ENCODE measurements at regions not wholly inside any gene's neighbourhood (a gene's known extent, or its start where the extent isn't known, plus 50 kb on each side); places are given as distances from the start of the nearest gene placed in this dataset.

DNA sequence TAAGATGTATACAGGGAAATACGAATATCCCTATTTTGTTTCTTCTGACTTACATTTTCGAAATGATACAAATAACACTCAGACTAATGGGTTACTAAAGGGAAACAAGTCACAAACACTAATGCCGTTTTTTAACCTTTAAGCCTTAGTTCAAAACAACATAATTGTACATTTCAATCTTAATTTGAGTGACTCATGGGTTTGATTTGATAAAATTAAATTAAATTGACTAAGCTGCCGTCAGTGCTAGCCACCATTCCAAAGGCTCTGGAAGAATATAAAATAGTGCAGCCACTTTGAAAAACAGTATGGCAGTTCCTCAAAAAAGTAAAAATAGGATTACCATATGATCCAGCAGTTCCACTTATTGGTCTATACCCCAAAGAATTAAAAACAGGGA lies 133.8 kb upstream of the NT5C1B start:
- no peak for DNase-seq (ENCODE audit: low spot score)

DNA sequence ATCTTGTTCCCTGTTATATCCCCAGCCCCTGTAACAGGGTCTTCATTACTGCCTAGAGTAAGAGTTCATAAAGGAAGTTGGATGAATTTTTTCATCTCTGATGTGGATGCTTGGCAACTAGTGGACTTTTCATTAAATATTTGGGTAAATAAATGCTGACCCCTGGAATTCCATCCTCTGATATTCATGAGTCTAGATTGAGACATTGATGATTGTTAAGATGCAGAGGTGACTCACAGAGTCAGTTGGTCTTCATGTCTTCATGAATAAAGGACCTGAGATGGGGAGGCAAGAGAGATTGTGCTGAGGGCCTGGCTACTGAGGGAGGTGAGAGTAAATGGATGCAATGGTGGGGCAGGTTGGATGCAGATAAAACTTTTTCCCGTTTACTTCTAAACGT lies 132.7 kb upstream of the NT5C1B start:
- no peak for DNase-seq (ENCODE audit: low spot score)

DNA sequence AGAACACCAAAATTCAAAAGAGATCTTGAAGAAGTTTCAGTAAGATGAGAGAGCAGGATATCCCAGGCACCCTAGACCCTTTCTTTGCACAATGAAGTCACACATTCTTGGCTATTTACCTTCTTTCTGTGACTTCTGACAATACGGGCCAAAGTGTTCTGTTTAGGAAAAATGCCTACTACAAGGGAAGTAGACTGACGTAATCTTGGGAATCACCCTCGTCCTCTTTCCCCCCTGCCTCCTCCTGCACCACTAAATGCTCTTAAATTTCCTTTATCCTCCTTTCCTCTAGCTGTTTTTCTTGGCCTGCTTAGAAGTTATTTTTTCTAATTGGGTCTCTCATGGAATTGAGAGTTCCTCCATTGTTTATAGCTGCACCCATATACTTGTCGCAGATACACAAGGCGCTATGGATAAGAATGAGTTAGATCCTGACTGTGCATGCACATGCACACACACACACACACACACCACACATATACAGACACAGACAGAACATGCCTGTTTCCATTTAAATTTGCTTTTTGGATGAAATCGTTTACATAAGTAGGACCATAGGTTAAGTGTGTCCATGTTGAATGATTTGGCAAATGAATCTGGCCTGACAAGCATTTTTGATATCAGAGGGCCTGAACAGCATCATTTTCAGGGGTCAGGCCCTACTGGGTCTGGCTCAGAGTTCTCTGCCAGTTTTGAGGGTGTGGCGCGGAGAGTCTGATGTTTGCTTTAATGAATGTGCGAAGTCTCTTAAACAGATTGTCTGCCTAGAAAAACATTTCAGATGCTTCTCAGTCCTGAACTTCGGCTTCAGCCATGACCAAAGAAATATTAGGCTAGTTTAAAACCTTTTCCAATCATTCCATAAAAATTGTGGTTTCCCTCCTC lies 131.9 kb upstream of the NT5C1B start:
- no peak for DNase-seq (ENCODE audit: low spot score)

DNA sequence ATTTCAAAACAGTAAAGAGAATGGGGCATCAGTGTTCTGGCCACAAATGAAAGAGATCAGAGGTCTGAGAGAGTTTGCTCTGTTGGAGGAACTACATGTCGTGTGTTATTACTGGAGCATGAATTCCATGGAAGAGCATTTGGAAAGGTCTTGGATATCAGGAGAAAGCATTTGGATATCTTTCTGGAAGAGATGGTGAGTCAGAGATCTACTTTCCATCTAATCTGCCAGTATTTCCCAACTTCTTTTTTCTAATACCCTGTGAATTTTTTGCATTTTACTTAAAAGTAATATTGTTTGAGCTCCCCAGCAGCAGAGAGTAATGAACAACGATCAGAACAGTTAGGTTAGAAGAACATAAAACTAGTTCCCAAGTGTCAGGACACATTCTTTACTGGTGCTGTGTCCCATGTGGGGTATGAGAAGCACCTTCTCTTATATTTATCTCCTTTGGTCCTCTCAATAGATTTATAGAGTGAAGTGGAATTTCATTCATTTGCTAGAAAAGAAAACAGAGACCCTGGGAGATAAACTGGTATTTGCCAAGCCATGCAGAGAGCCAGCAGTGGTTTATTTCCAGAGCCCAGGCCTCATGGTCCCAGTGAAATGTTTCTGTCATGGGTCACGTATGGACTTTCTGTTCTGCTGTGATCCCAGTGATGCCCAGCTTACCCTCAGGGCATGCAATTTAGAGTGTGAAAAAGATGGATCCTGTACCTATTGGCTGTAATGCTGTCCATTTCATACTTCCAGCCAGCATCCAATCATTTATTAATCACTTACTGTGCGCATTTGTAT lies 130.8 kb upstream of the NT5C1B start:
- DNase-seq (ENCODE audit: low spot score): peak; percentile 74

DNA sequence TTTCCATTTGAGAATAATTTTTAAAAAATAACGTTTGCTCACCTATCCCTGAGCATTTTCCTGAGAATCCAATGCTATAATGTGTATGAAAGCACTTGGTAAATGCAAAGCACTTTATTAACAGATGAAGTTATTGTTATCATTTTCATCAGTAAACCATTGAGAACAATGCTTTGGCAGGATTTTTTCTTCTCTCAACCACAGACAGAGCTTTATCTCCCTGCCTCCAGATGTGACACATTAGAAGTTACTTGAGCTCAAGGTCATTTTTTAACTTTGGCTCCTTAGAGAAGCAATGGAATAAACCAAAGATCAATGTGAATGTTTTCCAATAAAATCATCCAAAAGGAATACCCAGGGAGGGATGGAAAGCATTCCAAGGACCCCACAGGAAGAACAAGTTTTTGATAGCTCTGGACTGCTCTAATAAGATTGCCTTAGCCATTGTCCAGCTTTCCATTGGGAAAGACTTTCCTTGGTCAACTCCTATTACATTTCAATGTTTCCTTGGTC lies 118.9 kb upstream of the NT5C1B start:
- no peak for DNase-seq (ENCODE audit: low spot score)

DNA sequence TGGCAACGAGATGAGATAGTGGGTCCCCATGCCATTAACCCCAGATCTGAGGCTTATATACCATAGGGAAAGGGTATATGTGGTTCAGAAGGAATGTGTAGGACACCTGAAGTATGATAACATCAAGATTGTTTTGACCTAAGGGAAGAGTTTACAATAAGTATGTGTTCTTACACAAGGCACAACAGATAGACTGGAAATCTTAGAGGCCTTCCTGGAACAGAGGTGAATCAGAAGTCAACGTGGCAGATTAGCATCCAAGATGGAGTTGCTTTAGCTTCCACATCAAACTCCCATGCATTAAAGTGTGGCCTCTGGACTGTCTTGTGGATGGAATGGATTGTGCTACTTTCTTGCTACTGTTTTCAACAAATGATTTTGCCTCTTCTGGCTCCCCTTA lies 116.6 kb upstream of the NT5C1B start:
- DNase-seq (ENCODE audit: low spot score): no peak

DNA sequence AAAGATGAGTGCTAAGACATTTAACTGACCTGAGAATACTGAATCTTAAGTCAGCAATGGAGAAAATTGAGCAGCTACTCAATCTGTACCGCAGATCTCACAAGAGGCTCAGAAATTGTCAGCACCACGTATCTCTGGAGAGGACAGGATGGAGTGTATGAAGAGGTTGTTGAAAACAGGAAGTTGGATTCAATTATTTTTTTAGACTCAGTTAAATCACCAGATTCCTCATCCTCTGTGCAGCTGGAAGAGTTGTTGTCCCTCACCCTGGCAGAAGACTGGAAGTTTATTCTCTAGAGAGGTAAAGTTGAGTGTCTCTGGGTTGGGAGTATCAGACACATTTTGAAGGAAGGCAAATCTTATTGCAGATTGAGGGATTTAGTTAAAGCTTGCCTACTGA lies 114.9 kb upstream of the NT5C1B start:
- no peak for DNase-seq (ENCODE audit: low spot score)

DNA sequence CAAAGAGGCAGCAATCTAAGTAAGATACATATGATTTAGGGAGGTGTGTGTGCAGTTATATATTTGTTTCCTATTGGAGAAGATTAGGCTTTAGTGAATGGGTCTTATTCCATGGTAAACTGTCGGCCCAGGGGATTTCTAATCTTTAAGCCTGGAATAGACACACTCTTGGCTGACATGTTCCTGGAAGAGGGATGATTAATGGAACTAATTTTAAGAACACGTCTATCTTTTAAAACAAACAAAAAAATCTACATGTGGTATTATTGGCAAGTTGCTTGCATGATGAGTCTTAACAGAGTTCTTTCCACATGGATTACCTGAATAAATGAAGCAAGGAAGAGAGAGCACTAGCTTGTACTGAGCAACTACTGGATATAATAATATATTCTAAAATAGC lies 114.2 kb upstream of the NT5C1B start:
- no peak for DNase-seq (ENCODE audit: low spot score)

DNA sequence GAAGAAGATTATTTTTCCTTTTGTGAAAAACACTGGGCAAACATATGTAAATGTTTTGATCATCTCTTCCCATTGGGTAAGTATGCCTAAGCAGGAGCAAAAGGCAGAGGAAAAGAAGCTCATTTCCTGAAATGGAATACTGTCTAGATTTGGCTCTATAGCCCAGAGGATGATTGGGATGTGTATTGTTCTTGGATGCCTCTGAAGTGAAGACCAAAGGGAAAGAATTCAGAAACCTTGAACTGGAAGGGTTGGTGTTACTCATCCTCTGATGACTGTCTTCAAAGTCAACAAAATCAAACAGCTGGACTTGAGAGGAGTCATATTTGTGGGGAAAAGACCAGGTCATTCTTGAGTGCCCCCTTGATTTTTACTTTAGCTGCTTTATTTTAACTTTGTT lies 112.6 kb upstream of the NT5C1B start:
- DNase-seq (ENCODE audit: low spot score): peak; percentile 41

DNA sequence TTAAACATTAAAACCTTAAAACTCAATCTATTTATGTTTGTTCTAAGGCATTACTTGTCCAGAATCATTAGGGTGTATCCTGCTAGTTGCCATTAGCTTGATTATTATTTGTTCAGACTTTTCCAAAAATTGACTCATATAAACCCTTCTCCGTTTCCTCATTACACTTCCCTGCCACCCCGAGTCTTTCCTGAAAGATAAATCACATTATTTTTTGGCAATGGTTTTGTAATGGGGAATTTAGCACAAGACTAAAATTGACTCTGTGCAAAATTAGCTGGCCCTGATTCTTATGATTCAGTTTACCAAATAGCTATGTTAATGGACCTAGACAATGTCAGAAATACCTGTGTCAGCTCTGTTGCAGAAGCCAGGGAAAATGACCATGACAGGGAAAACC lies 112.2 kb upstream of the NT5C1B start:
- no peak for DNase-seq (ENCODE audit: low spot score)

DNA sequence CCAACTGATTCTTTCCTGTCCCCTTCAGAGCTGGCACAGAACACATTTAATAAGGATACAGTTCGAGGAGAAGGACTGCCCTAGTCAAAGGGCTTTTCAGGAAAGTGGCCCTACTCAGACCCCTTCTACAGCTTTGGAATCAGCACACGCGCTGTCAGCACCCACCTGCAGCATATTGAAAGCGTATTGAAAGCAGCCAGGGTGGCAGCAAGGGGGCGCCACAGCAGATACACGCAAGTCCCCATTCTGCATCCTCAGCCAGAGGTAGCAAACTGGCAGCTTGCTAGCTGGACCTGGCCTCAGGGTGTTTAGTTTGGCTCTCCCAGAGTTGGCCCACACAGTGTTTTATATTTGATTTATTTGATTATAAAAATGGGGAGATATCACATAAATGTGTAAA lies 101.0 kb upstream of the NT5C1B start:
- DNase-seq (ENCODE audit: low spot score): no peak

DNA sequence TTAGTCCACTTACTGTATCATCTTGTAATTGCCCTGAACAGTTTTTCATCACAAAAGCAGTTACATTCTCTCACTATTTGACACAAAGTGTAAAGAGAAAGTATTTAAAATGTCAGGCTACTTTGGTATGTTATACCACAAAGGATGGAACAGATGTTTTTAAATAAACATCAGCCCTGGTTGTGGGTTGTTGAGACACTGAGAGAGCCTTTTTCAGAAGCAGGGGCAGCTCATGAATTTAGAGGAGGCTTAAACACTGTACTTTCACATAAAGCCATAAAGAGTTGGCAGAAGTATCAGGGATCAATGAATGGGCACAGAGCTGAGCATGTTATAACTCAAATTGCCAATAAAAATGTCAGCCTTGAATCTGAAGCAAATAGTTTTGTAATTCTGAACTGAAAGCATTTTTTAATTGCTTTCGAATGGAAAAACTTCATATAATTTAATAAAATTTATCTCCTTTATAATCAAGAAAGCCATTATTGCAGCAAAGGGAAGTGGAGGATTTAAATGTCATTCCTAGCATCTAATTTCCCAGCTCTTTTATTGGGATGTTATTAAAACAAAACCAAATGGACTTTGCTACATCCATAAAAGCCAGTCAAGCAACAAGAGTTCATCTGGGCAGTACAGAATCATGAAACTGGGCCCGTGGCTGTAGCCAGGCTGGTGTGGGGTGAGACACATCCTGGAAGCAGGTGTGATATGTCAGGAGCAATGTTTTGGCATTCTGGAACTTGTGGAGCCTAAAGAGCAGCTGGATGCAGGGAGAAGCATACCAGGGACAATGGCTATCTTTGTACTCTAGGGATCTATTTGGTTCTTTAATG lies 95.1 kb upstream of the NT5C1B start:
- peak; percentile 55 for DNase-seq (ENCODE audit: low spot score)

DNA sequence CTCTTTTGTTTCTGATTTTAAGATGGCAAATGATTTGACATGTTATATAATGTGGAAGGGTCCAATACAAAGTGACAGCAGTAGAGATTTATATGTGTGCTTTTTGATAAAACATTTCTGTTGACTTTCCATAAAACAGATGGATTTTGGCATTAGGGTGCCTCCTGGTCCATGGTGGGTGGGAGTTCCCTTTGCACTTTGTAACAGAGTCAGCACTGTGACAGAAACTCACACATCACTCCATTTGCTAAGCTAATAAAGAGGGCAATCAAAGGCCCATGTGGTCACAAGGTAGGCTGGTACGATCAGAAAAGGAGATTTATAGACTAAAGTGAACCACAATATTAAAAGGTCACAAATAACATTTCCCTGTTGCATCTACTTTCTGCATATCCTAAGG lies 93.3 kb upstream of the NT5C1B start:
- DNase-seq (ENCODE audit: low spot score): no peak

DNA sequence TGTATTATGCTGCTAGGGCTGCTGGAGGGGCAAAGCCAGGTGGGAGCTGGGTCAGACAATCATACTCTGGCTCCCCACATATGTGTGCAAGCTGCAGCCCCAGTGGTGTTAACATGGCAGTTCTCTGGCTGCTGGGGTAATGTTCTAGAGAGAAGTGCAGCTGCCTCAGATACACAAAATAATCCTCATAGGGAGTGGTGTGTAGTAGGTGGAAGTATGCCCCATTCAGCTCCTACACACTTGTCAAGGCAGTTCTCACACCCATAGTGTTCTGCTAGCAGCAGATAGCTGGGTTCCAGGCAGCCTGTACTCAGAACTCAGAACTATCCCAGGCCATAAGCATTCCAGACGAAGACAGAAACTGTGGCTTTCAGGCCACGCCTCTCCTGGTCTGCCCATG lies 87.9 kb upstream of the NT5C1B start:
- DNase-seq (ENCODE audit: low spot score): no peak

DNA sequence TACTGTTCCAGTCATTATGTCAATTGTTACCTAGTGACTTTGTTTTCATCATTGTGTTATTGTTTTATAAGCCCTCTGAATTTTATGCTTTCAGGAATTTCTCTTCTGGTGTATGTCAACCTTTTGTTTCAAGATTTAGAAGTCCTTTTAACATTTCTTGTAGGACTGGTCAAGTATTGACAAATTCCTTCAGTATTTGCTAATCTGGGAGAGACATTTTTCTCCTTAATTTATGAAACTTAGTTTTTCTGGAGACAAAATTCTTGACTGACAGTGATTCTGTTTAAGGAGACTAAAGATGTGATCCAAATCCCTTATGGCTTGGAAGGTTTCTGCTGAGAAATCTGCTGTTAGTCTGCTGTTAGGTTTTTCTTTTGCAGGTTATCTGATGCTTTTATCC lies 84.9 kb upstream of the NT5C1B start:
- DNase-seq (ENCODE audit: low spot score): no peak

DNA sequence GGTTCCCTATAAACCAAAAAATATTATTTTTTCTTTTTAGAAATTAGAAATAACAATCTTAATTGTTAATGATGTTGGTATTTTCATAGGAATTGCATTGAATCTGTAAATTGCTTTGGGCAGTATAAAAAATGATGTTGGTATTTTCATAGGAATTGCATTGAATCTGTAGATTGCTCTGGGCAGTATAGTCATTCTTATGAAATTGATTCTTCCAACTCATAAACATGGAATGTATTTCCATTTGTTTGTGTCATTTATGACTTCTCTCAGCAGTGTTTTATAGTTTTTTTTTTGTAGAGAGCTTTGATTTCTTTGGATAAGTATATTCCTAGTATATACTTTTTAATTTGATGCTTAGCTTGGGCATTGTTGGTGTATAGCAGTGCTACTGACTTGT lies 82.0 kb upstream of the NT5C1B start:
- DNase-seq (ENCODE audit: low spot score): no peak

DNA sequence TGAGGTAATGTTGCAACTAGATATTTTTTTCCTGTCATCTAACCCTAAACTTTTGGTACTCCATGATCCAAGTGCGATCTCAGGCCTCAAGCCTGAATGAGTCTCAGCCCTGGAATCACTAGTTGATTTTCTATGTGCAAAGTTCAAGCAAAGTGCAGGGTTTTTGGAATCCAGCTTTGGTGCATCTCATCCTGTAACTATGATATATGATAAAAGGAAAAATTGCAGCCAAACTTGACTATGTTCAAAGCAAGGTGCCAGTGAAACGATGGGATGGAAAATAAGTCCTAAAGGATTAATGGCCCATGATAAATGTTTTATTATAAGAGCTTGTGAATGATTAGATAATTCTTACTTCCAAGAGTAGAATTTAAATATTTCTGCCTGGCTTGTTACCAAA lies 78.9 kb upstream of the NT5C1B start:
- no peak for DNase-seq (ENCODE audit: low spot score)

DNA sequence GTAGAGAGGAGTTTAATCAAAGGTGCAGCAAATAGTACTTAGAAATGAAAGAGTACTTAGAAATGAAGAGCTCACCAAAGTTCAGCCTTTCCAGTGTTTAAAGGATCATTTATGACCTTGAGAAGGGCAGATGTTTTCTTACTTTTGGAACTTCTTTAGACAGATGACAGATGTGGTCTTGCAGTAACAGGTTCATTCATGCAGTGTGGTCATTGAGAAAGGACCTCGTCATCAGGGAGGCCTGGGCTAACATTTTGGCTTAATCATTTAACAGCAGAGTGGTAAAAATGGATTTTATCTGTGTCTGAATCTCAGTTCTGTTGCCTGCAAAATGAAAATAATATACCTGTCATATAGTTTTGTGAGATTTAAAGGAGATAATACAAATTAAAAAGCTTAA lies 75.1 kb upstream of the NT5C1B start:
- no peak for DNase-seq (ENCODE audit: low spot score)

DNA sequence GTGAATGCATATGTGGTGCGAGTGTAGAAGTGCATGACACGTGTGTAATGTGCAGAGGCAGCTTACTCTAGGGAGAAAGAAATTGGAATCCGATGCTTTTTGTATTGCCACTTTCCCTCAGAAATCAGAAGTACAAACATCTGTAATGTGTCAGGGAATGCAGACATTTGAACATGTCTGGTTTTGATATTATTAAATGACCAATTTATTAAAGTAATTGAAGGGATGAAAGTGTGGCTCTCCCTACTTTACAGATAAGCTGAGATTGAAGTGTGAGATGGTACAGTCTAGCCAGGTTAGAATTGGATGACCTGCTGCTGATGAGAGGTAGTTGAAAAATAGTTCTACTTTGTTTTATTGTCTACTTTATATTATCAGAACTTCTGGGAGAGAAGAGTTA lies 74.5 kb upstream of the NT5C1B start:
- no peak for DNase-seq (ENCODE audit: low spot score)

DNA sequence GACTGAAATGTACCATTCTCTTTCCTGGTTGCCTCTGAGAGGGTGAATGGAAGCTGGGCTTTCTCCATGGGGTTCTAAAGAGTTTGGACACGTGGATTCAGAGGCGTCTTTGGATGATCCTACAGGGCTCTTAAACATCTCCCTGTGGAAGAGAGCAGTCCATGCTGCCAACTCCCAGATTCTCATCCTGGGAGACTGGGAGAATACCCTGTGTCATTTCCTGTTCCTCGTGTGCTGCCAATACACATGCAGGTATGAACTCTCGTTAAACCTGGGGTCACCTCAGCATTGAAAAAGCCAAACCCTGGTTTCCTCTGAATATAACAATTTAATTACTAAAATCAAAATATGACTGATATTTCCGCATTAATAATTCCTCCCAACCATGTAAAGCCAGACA lies 73.3 kb upstream of the NT5C1B start:
- DNase-seq (ENCODE audit: low spot score): no peak

DNA sequence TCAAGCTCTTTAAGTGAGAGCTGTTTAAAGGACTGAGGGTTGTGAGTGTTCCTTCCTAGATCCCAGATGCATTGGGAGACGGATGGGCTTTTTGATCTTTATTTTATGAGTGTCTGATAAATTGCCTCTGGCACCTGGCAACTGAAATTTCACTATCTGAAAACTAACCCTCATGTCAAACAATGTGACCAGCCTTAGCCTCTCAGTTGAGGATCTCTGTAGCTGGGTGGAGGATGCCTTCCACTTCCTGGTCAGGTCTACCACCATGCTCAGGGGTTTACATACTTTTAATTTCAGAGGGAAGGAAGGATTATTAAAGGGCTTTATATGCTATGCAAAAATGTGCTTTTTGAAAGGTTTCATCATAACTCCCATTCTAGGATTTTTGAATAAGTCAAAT lies 70.5 kb upstream of the NT5C1B start:
- DNase-seq (ENCODE audit: low spot score): no peak

DNA sequence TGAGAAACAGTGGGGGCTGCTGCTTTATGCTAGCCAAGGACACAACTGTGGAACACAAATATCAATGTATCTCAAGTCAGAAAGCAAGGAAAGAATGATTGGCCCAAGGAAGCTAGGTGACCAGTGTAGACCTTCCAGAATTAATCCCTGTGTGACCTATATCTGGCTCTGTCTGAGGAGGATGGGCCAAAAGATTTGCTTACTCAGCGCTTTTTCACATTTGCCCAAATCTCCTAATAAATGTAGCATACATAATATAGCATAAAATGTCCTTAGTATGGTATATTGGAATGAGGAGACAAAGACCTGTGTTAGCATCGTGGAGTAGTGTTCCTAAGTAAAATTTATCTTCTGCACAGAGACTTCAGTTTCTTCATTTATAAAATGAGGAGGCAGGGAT lies 66.7 kb upstream of the NT5C1B start:
- no peak for DNase-seq (ENCODE audit: low spot score)

Measured in AG20443 (cell line).